Activated CD8-positive, alpha-beta T cell treated with anti-CD3 and anti-CD28 coated beads, Interleukin-2, amount 10 ng/mL, durations not matched to agents 7 days and 5 days (primary cell): ENCODE measurements at regions not wholly inside any gene's neighbourhood (a gene's known extent, or its start where the extent isn't known, plus 50 kb on each side); places are given as distances from the start of the nearest gene placed in this dataset.

Experiments
- ATAC-seq: fragments of 150-1000 bp; cut with Tn5 transposase; one replicate; pipeline ENCODE4 v1.10.0; 2021; ENCODE audit warnings: moderate library complexity
- CTCF ChIA-PET: fragments of 350-600 bp; sonication (Branson Sonifier 250); formaldehyde crosslinking; loops from one replicate; lab custom pipeline; 2021; ENCODE audit warnings: antibody characterized with exemption; lab: Charles Lee
- POLR2A ChIA-PET: fragments of 350-600 bp; sonication (Branson Sonifier 250); formaldehyde crosslinking; loops from one replicate; lab custom pipeline; 2021; ENCODE audit warnings: antibody characterized with exemption; lab: Charles Lee
- DNase-seq: peaks from one replicate; pipeline ENCODE4 v3.0.0-alpha.2; 2020
- H3K27ac Mint-ChIP-seq: one replicate; pipeline ENCODE4 v1.8.0; 2021; ENCODE audit warnings: mild to moderate bottlenecking, mixed read lengths
- H3K27me3 Mint-ChIP-seq: one replicate; pipeline ENCODE4 v1.8.0; 2021; ENCODE audit warnings: low read depth, mixed read lengths
- H3K36me3 Mint-ChIP-seq: one replicate; pipeline ENCODE4 v1.8.0; 2021; ENCODE audit warnings: low read depth, mixed read lengths
- H3K4me1 Mint-ChIP-seq: one replicate; pipeline ENCODE4 v1.8.0; 2021; ENCODE audit warnings: low read depth, mixed read lengths
- H3K4me3 Mint-ChIP-seq: one replicate; pipeline ENCODE4 v1.8.0; 2021; ENCODE audit warnings: mild to moderate bottlenecking, mixed read lengths
- H3K9me3 Mint-ChIP-seq: one replicate; pipeline ENCODE4 v1.8.0; 2022; ENCODE audit warnings: mixed read lengths; ENCODE audit not compliant: insufficient read depth

DNA sequence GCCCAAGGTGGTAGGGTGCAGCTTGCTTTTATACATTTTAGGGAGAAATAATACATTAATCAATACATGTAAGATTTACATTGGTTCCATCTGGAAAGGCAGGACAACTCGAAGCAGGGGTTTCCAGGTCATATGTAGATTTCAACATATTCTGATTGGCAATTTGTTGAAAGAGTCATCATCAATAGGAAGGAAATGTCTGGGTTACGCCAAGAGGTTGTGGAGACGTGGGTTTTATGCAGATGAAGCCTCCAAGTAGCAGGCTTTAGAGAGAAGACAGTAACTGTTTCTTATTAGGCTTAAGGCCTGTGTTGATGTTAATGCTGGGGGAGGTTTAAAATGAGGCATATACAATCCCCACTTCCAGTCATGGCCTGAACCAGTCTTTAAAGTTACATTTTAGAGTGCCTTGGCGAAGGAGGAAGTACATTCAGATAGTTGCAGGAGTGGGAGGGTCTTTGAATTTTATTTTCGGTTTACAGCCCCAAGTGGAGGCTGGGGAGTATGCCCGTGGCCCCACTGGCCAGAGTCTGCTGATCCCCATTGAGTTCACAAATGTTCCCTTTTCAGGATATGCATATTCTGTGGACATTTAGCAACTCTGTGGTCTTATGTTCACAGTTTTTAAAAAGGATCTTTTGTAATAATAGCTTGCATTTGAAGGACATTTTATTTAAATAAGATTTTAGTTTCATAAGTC lies 166.0 kb upstream of the GDF10 start:
- H3K27ac Mint-ChIP-seq = no peak overlapping the region

GRCh38 chr10:47136866-47137265 lies 163.1 kb upstream of the GDF10 start:
- no peaks in the 10 kb centered on the region for H3K9me3 Mint-ChIP-seq
- ChIA-PET POLR2A (interaction anchor here (1.5 kb wide), 1 partner anchor 16 kb away, joined by 3 read pairs; no protein-coding TSS in a partner anchor), CTCF (no interaction called here)

More for the DNA sequence above, 166.0 kb upstream of the GDF10 start:
- no peaks in the 10 kb centered on the region for H3K9me3 Mint-ChIP-seq
- no peaks in the 10 kb centered on the region for H3K36me3 Mint-ChIP-seq
- CTCF ChIA-PET = no interaction called here
- POLR2A ChIA-PET = no interaction called here
- H3K4me1 Mint-ChIP-seq = peaks cover 3% of the 10 kb centered on the region
- no peak for ATAC-seq
- no peak overlapping the region for H3K4me3 Mint-ChIP-seq
- H3K27me3 Mint-ChIP-seq = no peaks in the 10 kb centered on the region
- no peak for DNase-seq

GRCh38 chr10:47137311-47137851 lies 162.6 kb upstream of the GDF10 start:
- Mint-ChIP-seq H3K27me3 (no peaks in the 10 kb centered on the region), H3K4me1 (peaks cover 3% of the 10 kb centered on the region), H3K4me3 (no peak overlapping the region), H3K9me3 (no peaks in the 10 kb centered on the region), H3K27ac (no peak overlapping the region), H3K36me3 (no peaks in the 10 kb centered on the region)
- ChIA-PET CTCF (no interaction called here), POLR2A (interaction anchor here (1.5 kb wide), 1 partner anchor 17 kb away, joined by 3 read pairs; no protein-coding TSS in a partner anchor)
- ATAC-seq (no peak), DNase-seq (no peak)

More at GRCh38 chr10:47136866-47137265, 163.1 kb upstream of the GDF10 start:
- Mint-ChIP-seq H3K27me3 (no peaks in the 10 kb centered on the region), H3K4me1 (peaks cover 3% of the 10 kb centered on the region), H3K27ac (no peak overlapping the region), H3K4me3 (no peak overlapping the region), H3K36me3 (no peaks in the 10 kb centered on the region)
- no peak for ATAC-seq
- no peak for DNase-seq

- Mint-ChIP-seq H3K4me1 (peaks cover 1% of the 10 kb centered on the region), H3K4me3 (no peak overlapping the region), H3K9me3 (no peaks in the 10 kb centered on the region), H3K27ac (no peak overlapping the region), H3K36me3 (no peaks in the 10 kb centered on the region), H3K27me3 (no peaks in the 10 kb centered on the region)
- DNase-seq (no peak), ATAC-seq (no peak)
- POLR2A ChIA-PET = no interaction called here
- CTCF ChIA-PET = no interaction called here
Observed at GRCh38 chr10:47139121-47139520, 160.9 kb upstream of the GDF10 start.

- CTCF ChIA-PET = no interaction called here
- DNase-seq (no peak), ATAC-seq (no peak)
- peaks cover 6% of the 10 kb centered on the region for H3K4me1 Mint-ChIP-seq
- no peaks in the 10 kb centered on the region for H3K9me3 Mint-ChIP-seq
- no peaks in the 10 kb centered on the region for H3K27me3 Mint-ChIP-seq
- POLR2A ChIA-PET = no interaction called here
- no peak overlapping the region for H3K4me3 Mint-ChIP-seq
- no peaks in the 10 kb centered on the region for H3K36me3 Mint-ChIP-seq
- no peak overlapping the region for H3K27ac Mint-ChIP-seq
Observed at GRCh38 chr10:47140761-47141348, 159.1 kb upstream of the GDF10 start.

GRCh38 chr10:47141349-47141748 lies 158.6 kb upstream of the GDF10 start:
- peaks cover 8% of the 10 kb centered on the region for H3K4me1 Mint-ChIP-seq
- POLR2A ChIA-PET = no interaction called here

GRCh38 chr10:47143072-47143471 lies 156.9 kb upstream of the GDF10 start:
- no peaks in the 10 kb centered on the region for H3K36me3 Mint-ChIP-seq
- peak overlapping the region; percentile 24 for H3K27ac Mint-ChIP-seq
- POLR2A ChIA-PET = no interaction called here
- CTCF ChIA-PET = no interaction called here
- no peak overlapping the region for H3K4me3 Mint-ChIP-seq
- H3K4me1 Mint-ChIP-seq = peaks cover 8% of the 10 kb centered on the region
- ATAC-seq = no peak
- no peaks in the 10 kb centered on the region for H3K27me3 Mint-ChIP-seq
- H3K9me3 Mint-ChIP-seq = no peaks in the 10 kb centered on the region
- DNase-seq = no peak

More at GRCh38 chr10:47141349-47141748, 158.6 kb upstream of the GDF10 start:
- CTCF ChIA-PET = no interaction called here
- Mint-ChIP-seq H3K36me3 (no peaks in the 10 kb centered on the region), H3K27ac (no peak overlapping the region), H3K4me3 (no peak overlapping the region), H3K27me3 (no peaks in the 10 kb centered on the region), H3K9me3 (no peaks in the 10 kb centered on the region)
- no peak for DNase-seq
- no peak for ATAC-seq

DNA sequence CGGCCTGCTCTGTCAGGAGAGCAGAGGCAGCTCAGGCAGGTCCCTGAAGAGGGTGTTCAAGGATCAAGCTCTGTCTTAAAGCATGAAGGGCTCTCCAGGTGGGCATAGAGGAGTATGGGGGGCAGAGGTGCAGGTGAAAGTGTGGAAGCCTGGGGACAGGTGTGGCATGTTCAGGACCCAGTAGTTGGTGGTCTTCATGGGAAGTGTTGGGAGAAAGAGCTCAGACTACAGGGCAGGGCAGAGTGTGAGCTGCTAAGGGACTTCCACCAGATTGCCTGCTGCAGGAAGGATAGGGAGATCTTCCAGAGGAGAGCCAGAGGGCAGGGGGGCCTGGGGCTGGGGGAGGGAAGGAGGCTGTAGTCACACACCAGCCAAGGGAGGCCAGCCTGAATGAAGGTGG lies 156.5 kb upstream of the GDF10 start:
- H3K27ac Mint-ChIP-seq = peak overlapping the region; percentile 24
- no peaks in the 10 kb centered on the region for H3K27me3 Mint-ChIP-seq
- H3K9me3 Mint-ChIP-seq = no peaks in the 10 kb centered on the region
- H3K36me3 Mint-ChIP-seq = no peaks in the 10 kb centered on the region
- CTCF ChIA-PET = no interaction called here
- POLR2A ChIA-PET = no interaction called here
- DNase-seq (no peak), ATAC-seq (no peak)
- H3K4me3 Mint-ChIP-seq = no peak overlapping the region
- peaks cover 8% of the 10 kb centered on the region for H3K4me1 Mint-ChIP-seq

GRCh38 chr10:47144525-47144924 lies 155.5 kb upstream of the GDF10 start:
- Mint-ChIP-seq H3K27me3 (no peaks in the 10 kb centered on the region), H3K4me3 (no peak overlapping the region), H3K36me3 (no peaks in the 10 kb centered on the region), H3K9me3 (no peaks in the 10 kb centered on the region), H3K4me1 (peaks cover 8% of the 10 kb centered on the region), H3K27ac (no peak overlapping the region)
- DNase-seq = no peak
- ChIA-PET CTCF (interaction anchor here (0.6 to 1.5 kb wide), 4 partner anchors 21 to 167 kb away, joined by 3 to 6 read pairs (median 4); no protein-coding TSS in a partner anchor), POLR2A (no interaction called here)
- no peak for ATAC-seq

GRCh38 chr10:47145290-47145934 lies 154.6 kb upstream of the GDF10 start:
- ChIA-PET CTCF (interaction anchor here (0.6 to 1.5 kb wide), 4 partner anchors 20 to 166 kb away, joined by 3 to 6 read pairs (median 4); no protein-coding TSS in a partner anchor), POLR2A (no interaction called here)
- Mint-ChIP-seq H3K27me3 (peaks cover 8% of the 10 kb centered on the region), H3K36me3 (no peaks in the 10 kb centered on the region), H3K4me1 (peaks cover 8% of the 10 kb centered on the region), H3K27ac (no peak overlapping the region), H3K4me3 (no peak overlapping the region), H3K9me3 (no peaks in the 10 kb centered on the region)
- ATAC-seq (peak; percentile 44), DNase-seq (no peak)

DNA sequence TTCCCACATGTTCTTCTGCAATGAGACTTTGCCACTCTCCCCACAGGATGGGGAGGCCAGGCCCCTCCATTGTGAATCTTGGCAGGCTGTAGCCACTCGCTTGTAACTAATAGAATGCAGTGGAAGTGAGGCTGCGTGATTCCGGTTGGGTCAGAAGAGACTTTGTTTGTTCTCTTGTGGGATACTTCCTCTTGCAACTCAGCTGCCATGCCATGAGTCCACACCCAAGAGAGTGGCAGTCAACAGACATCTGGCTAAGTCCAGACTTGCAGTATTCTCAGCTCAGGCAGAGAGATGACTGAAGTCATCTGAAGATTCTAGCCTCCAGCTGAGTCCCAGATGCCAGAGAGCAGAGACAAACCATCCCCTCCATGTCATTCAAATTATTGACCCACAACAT lies 153.4 kb upstream of the GDF10 start:
- DNase-seq (no peak), ATAC-seq (no peak)
- no peaks in the 10 kb centered on the region for H3K9me3 Mint-ChIP-seq
- H3K27ac Mint-ChIP-seq = no peak overlapping the region
- peaks cover 8% of the 10 kb centered on the region for H3K27me3 Mint-ChIP-seq
- peaks cover 8% of the 10 kb centered on the region for H3K4me1 Mint-ChIP-seq
- ChIA-PET CTCF (no interaction called here), POLR2A (no interaction called here)
- H3K36me3 Mint-ChIP-seq = no peaks in the 10 kb centered on the region
- no peak overlapping the region for H3K4me3 Mint-ChIP-seq

- H3K27me3 Mint-ChIP-seq = peaks cover 8% of the 10 kb centered on the region
- H3K9me3 Mint-ChIP-seq = no peaks in the 10 kb centered on the region
- ATAC-seq (no peak), DNase-seq (no peak)
- peaks cover 8% of the 10 kb centered on the region for H3K4me1 Mint-ChIP-seq
- CTCF ChIA-PET = no interaction called here
- POLR2A ChIA-PET = no interaction called here
- H3K4me3 Mint-ChIP-seq = no peak overlapping the region
- no peaks in the 10 kb centered on the region for H3K36me3 Mint-ChIP-seq
- H3K27ac Mint-ChIP-seq = no peak overlapping the region
Observed at GRCh38 chr10:47147186-47147585, 152.8 kb upstream of the GDF10 start.
